GM19395 (cell line): ENCODE measurements at regions not wholly inside any gene's neighbourhood (a gene's known extent, or its start where the extent isn't known, plus 50 kb on each side); places are given as distances from the start of the nearest gene placed in this dataset.
A peak's percentile ranks its signal among the peaks of the same experiment; 100 is the strongest.
"Not testable (repeated sequence)": the region's sequence is repeated elsewhere in the genome, so short reads cannot be mapped to it uniquely, and the experiment has no call there.

Source experiments
- ATAC-seq: cut with Tn5 transposase; IDR thresholded peaks from one replicate; pipeline ENCODE4 v1.9.1; 2021; ENCODE audit warnings: mild to moderate bottlenecking, moderate library complexity; ENCODE audit not compliant: unreplicated experiment

DNA sequence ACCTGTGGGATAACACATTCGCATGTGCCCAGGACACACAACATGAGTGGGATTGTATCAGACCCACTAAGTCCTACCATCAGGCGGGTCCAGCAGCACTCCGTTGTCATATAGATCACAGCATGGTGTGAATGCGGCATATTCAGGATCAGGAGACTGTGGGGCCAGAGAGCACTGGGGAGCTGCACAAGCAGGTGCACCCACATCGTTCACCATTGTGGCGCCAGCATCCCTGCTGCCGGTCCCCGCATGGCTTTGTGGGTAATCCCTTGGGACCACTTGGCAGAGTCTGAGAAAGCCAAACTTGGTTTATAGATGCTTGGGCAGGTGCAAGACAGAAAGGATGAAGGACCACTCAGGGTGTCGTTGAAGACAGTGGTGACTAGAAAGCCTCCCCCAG, 201.6 kb upstream of the B3GAT1 start:
- ATAC-seq = no peak

DNA sequence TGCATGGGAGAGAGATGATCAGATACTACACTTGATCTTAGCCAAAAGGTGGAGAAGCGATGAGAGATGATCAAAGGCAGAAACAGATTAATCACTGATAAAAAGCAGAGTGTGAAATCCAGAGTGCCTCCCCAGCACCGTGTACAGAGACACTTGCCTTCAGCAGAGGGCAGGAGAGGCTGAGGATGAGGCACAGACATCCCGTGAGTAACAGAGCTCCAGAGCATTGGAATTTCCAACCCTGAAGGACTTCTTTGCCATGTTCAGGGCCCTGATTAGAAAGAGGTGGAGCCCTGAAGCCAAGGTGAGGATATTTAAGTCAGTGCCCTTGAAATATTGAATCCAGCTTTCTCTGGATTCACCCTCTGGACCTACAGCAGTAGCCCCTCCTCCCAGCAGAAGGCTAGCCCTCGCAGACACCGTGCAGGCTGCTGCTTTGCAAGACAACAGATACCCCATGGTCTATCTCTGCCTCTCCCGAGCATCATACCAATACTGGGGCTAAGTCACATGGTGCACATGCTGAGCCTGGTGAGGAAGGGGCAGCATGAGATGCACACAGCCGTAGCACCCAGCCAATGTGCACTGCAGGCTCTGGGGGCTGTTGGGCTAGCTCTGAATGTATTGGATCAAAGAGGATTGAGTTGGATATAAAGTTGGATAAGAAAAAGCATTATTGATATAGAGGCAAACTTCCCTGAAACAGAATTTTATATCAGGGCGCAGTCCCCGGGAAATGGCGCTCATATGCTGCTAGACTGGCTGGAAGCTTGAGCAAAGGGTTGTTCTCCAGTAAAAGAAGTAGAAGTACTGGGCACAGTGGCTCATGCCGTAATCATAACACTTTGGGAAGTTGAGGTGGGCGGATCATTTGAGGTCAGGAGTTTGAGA, 200.3 kb upstream of the B3GAT1 start:
- no peak for ATAC-seq

DNA sequence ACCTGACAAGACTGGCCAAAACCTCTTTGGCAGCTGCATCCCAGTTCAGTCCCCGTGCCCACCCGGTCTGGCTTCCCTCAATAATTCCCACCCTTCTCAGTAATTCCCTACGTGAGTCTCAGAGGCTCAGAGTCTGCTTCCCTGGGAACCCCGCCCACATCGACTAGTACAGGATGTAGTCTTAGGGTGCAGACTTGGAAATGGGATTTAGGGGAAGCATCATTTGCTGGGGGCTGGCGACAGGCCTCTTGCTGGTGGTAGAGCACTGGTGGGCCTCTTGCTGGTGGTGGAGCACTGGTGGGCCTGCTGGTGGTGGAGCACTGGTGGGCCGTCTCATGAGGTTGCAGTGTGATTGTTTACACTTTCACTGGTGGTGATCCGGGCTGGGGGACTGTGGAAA, 199.5 kb upstream of the B3GAT1 start:
- no peak for ATAC-seq

- ATAC-seq = no peak
These were observed 198.3 kb upstream of the B3GAT1 start for GRCh38 chr11:134610116-134610910.

DNA sequence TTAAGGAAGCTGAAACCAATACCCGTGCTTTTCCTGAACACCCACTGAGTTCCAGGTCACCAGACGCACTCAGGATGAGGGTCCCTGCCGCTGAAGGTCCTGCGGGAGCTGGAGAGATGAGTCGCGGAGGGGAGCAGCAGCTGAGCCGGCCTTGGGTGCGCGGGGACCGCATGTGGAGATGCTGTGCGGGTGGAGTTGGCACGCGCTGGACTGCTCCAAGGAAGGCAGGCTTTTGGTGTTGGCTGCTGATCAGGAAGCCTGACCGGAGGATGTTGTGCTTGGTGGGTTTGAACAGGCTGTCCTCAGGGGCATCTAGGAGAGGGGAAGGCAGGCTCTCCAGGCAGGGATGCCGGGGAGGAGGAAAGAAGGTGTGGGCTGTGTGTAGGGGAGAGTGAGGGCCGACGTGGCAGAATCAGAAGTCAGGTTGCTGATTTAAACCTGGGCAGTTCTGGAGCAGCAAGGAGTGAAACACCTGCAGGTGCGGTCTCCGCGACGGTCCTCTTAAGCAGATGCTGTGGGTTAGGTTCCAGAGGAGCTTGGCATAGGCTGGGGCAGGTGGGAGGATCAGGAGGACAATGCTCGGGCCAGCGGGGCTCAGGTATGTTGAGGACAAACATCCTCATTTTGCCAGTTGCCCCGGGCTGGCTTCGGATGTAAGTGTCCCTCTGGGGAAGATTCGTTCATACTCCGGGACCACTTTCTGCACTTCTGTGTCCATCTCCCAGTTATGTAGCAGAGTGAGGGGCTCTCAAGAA, 197.5 kb upstream of the B3GAT1 start:
- no peak for ATAC-seq

DNA sequence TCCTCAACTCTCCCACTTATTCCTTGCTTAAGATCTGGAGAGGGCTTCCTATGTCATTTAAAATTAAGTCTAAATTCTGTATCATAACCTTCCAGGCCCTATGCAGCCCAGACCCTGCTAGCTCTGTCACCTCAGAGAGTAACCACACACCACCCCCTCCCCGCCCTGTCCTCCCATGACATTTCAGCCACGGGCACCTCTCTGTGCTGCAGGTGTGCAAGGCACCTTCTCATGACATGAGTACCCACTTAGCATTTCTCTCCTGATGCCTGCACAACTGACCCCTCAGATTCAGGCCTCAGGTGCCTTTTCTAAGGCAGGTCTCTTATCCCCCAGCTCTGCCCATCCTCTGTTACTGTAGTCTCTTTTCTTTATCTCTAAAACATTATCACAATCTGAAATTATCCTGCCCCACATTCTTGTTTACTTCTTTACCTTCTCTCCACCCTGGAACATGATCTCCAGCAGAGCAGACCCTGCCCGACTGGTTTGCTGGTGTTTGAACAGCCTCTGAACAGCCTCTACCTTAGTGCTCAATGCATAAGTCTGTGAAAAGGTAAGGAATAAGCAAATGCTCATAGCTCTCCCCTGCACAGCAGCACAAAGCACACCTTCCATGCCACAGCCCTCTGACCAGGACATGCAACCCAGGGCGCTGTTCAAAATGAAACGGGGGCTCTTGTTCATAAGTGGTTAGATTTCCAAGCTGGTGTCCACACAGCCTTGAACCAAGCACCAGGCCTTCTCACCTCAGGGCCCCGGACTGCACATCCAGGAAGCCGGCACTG, 196.1 kb upstream of the B3GAT1 start:
- ATAC-seq = no peak

DNA sequence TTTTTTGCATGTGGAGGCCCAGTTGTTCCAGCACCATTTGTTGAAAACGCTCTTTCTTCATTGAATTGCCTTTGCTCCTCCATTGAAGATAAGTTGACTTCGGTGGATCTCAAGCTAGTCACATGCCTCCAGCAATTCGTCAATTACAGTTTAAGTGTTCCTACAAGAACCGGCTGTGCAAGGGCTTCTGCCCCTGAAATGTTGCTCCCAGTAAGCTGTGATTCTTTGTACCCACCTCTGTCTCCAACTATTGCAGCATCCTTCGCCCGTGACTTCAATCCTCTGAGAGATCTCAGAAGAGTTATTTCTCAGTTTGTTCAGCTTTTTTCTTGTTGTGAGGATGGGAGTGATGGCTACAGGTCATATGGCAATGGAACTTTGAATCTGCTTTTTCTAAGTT, 194.2 kb upstream of the B3GAT1 start:
- no peak for ATAC-seq

- ATAC-seq = no peak
These were observed 192.8 kb upstream of the B3GAT1 start for GRCh38 chr11:134604886-134605285.

DNA sequence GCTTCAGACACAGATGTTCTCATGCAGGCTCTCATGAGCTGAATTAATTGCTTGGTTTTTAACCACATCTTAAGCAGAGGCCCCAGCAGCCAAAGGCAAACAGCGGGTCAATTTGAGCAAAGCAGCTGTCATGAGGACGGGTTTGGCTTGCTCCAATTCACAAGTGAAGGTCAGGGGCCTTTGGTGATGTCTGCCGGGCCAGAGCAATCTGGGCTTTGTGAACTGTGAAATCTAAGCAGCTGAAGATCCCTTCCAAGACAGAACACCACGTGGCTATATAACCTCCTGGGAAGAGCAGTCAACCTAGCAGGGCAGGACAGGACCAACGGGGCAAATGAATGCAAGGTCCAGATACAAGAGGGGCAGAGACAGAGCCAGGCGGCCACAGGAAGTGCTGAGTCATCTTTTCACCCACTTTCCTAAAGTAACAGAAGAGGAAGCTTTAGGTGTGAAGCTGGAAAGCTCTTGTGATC, 187.3 kb upstream of the B3GAT1 start:
- no peak for ATAC-seq

GRCh38 chr11:134598368-134598767, 186.3 kb upstream of the B3GAT1 start:
- no peak for ATAC-seq

DNA sequence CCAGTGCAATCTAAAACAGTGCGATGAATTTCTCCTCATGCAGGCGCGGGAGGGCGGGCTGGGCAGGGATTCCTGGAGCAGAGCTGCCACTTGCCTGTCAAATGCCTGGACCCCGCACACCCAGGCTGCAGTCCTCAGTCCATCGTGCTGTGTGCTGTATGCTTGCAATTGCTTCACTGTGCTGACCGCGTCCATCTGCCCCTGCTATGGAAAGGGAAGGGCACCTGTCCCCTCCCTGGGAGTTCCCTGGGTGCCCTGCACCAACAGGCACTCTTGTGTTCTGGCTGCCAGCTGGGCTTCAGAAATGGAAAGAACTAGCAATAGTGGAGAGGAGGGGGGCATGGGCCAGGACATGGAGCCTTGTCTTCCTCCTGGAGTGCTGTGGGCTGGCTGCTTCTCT, 185.4 kb upstream of the B3GAT1 start:
- ATAC-seq = no peak

DNA sequence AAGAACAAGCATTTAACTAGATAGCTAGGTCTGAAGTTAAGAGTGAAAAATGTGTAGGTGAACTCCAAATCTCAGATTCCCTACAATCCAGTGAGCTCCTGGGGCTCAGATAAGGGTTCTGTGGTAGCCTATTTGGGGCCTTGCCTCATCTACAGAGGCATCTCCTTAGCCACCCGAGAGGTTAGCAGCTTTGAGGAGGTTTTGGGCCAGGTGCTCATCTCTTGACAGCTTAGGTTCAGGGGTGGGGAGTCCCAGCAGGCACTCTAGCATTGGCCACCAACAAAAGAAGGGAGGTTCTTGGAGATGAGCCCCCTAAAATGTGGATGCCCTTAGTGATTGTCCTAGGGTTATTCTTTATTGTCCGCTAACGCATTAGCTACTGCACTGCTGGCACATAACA, 184.4 kb upstream of the B3GAT1 start:
- ATAC-seq = no peak

DNA sequence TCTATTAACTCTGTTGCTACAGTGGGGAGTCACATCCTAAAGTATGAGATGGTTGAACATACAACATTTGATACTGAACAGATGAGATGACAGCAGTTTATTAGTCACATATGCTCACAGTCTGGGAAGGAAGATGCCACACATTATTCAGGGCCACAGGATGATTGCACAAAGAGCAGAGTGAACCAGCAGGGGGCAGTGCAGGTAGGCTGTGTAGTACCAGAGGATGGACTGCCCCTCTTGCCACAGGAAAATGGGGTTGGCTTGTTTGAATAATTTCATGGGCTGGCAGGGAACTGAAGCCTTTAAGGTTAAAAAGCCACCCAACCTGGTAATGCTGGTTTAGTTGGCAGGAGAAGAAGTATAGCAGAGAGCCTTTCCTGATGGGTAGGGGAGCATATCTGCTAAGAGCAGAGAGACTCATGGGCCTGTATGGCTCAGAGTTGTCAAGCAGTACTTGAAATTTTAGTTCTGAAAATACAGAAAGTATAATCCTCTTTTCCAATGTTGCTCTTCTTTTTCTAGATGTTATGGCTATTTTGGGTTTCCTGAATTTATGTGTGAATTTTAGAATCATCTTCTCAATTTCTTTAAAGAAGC, 180.4 kb upstream of the B3GAT1 start:
- ATAC-seq = peak; percentile 65

- ATAC-seq = no peak
These were observed 179.3 kb upstream of the B3GAT1 start for GRCh38 chr11:134591338-134591737.

DNA sequence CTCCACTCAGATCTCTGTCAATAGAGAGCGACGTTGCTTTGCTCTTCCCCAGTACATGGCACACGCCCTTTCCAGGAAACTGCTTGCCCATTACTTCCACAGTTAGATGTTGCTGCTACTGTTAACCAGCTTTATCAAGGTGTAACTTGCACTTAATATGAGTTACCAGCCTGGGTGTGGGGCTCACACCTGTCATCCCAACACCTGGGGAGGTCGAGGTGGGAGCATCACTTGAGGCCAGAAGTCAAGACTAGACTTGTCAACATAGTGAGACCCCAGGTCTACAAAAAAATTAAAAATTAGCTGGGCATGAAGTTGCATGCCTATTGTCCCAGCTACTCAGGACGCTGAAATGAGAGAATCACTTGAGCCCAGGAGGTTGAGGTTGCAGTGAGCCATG, 177.1 kb upstream of the B3GAT1 start:
- ATAC-seq = no peak

DNA sequence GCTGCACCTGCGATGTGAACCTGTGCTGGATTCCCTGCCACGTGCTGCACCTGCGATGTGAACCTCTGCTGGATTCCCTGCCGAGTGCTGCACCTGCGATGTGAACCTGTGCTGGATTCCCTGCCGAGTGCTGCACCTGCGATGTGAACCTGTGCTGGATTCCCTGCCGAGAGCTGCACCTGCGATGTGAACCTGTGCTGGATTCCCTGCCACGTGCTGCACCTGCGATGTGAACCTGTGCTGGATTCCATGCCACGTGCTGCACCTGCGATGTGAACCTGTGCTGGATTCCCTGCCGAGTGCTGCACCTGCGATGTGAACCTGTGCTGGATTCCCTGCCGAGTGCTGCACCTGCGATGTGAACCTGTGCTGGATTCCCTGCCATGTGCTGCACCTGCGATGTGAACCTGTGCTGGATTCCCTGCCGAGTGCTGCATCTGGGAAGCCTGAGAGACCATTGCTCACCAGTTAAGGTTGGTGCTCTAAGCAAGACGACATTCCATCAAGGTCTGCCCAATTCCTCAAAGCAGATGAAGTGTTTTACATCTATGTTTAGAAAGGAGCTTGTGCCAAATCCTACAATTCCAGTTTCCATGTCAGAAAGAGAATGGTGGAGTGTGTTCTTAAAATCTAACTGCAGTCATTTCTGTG, 176.5 kb upstream of the B3GAT1 start:
- ATAC-seq = not testable (repeated sequence)

- no peak for ATAC-seq
These were observed 175.3 kb upstream of the B3GAT1 start for GRCh38 chr11:134587345-134587744.

DNA sequence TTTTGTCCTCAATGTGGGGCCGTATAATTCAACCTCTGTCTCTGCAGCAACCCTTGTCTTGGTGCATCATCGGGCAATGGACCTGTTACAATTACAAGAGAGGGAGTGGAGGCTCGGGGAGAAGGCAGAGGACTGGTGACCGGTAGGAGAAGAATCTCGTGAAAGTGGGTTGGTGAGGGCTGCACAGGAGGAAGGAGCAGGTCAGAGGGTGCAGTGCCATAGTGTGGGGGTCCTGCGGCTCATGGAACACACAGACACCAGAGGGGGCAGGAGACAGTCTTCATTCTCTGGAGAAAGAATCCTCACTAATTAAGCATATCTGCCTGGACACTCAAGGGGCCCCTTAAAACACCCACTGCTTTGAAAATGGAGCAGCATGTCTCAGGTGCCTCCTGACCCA, 174.7 kb upstream of the B3GAT1 start:
- no peak for ATAC-seq
